Activated naive CD4-positive, alpha-beta T cell treated with anti-CD3 and anti-CD28 coated beads, Interleukin-2, amount 50 U/mL, for 72 hours (primary cell): ENCODE measurements at regions not wholly inside any gene's neighbourhood (a gene's known extent, or its start where the extent isn't known, plus 50 kb on each side); places are given as distances from the start of the nearest gene placed in this dataset.

Experiments
- ATAC-seq, 2 donors: fragments of 150-1000 bp; cut with Tn5 transposase; 2 replicates each; pipeline ENCODE4 v1.10.0; 2021; ENCODE audit warnings: mild to moderate bottlenecking in 2 of 2, moderate library complexity in 2 of 2
- DNase-seq, 2 donors: peaks; one replicate each; pipeline ENCODE4 v3.0.0; 2021 to 2022; ENCODE audit warnings: low spot score in 2 of 2
- H3K27ac Mint-ChIP-seq, 2 donors: one replicate each; pipeline ENCODE4 v1.8.0; 2022; ENCODE audit warnings: mild to moderate bottlenecking in 2 of 2, mixed read lengths in 2 of 2
- H3K36me3 Mint-ChIP-seq, 2 donors: one replicate each; pipeline ENCODE4 v1.8.0; 2022; ENCODE audit warnings: mixed read lengths in 2 of 2
- H3K9me3 Mint-ChIP-seq, 2 donors: one replicate each; pipeline ENCODE4 v1.8.0; 2022; ENCODE audit warnings: mixed read lengths in 2 of 2

DNA sequence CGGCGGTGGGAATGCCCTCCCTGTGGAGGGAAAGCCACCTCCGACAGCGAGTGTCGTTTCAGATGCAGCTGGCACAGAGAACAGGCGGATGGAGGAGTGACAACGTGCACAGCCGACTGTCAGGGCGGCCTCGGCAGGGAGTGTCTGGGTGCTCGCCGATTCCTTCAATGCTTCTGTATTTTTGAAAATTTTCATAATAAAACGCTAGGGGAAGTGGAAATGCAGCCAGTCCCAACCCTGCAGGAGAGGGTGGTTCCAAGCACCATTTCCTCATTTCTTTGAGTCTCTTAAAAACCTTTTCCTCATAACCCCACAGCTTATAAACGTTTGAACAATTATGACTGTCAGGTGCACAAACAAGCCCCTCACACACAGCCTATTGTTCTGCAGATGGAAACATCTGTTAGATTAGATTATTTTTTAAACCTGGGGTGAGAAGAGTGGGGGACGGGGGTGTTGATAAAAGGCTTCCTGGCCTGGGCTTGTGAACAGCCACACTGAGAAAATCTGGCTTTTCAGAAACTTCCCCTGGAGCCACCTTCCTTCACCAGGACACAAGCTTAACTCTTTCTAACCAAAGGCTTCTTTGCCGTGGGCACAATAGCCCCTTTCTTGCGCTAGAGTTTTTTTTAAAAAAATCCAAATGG lies 228.9 kb downstream of the ANKRD60 start:
- Mint-ChIP-seq H3K36me3 (no peaks in the 10 kb centered on the region), H3K27ac (no peak overlapping the region), H3K9me3 (no peaks in the 10 kb centered on the region)
- DNase-seq = no peak
- ATAC-seq = no peak

- DNase-seq (no peak), ATAC-seq (no peak)
- Mint-ChIP-seq H3K36me3 (no peaks in the 10 kb centered on the region), H3K27ac (no peak overlapping the region), H3K9me3 (no peaks in the 10 kb centered on the region)
Measured at GRCh38 chr20:57998981-57999464, 229.4 kb downstream of the ANKRD60 start.

DNA sequence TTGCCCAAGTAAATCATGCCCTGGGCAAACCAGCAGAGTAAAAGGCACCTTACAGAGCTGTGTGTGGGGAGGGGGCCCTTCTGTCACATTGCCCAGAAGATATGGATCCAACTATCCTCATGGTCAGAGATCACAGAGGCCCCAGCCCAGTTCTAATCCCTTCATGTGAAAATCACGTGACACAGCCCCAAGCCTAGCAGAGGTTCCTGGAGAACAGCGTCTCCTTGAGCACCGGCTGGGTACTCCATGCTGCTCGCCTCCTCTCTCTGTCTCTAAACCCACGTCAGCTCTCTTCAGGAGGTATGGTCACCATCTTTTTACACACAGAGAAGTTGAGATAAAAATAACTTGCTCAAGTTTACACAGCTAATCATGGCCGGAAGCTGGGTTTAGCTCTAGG lies 230.2 kb downstream of the ANKRD60 start:
- no peaks in the 10 kb centered on the region for H3K36me3 Mint-ChIP-seq
- H3K27ac Mint-ChIP-seq = no peak overlapping the region
- DNase-seq (no peak), ATAC-seq (no peak)
- H3K9me3 Mint-ChIP-seq = no peaks in the 10 kb centered on the region

GRCh38 chr20:57996936-57997890 lies 231.2 kb downstream of the ANKRD60 start:
- no peaks in the 10 kb centered on the region for H3K9me3 Mint-ChIP-seq
- no peaks in the 10 kb centered on the region for H3K36me3 Mint-ChIP-seq
- H3K27ac Mint-ChIP-seq = no peak overlapping the region
- peak; percentile 50 to 55 for ATAC-seq
- DNase-seq = no peak

DNA sequence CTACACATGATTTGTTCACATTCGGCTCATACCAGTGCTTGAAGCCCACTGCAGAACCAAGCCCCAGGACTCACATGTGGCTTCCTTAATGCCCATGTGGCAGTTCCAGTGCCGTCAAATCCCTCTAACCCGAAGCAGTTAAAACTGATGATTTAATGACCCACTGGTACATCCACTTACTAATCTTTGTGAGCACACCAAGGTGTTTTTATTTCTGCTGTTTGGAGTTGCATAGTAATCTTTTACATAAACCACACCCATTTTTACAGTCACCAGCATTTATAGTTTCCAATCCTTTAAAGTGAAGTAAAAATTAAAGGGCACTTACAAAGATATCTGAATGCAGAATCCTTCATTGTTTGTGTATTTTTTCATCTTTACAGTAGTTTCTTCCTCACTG lies 232.0 kb downstream of the ANKRD60 start:
- no peaks in the 10 kb centered on the region for H3K36me3 Mint-ChIP-seq
- DNase-seq (no peak), ATAC-seq (no peak)
- no peaks in the 10 kb centered on the region for H3K9me3 Mint-ChIP-seq
- H3K27ac Mint-ChIP-seq = no peak overlapping the region

DNA sequence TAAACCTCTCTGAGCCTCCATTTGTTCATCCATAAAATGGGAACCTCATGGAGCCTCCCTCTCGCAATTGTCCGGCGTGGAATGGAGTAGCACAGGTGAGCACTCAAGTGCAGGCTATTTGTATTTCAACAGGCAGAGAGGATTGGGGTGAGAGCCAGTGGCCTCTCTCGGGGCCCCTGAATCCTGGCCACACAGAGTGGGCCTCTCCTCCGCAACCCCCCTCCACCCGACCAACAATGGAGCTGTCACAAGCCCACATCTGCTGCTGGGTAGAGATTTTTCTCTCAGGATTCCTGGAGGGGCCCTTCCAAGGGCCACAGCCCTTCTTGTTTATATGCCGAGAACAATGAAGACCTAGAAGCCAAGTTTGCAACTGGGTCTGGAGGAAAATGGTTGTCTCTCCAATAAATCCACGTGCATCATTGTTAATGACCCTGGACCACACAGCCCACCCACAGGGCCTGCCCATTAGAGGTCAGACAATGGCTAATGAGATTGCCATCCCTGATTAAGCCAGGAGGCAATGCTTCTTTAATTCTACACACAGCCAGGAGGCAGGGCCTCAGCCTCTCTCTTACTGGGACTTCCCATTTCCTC lies 233.0 kb downstream of the ANKRD60 start:
- no peak overlapping the region for H3K27ac Mint-ChIP-seq
- no peak for ATAC-seq

GRCh38 chr20:57993716-57994431 lies 234.6 kb downstream of the ANKRD60 start:
- H3K36me3 Mint-ChIP-seq = no peaks in the 10 kb centered on the region
- DNase-seq = no peak
- no peak for ATAC-seq
- H3K27ac Mint-ChIP-seq = no peak overlapping the region
- H3K9me3 Mint-ChIP-seq = no peaks in the 10 kb centered on the region

More for the DNA sequence above, 233.0 kb downstream of the ANKRD60 start:
- Mint-ChIP-seq H3K36me3 (no peaks in the 10 kb centered on the region), H3K9me3 (no peaks in the 10 kb centered on the region)
- DNase-seq = no peak

DNA sequence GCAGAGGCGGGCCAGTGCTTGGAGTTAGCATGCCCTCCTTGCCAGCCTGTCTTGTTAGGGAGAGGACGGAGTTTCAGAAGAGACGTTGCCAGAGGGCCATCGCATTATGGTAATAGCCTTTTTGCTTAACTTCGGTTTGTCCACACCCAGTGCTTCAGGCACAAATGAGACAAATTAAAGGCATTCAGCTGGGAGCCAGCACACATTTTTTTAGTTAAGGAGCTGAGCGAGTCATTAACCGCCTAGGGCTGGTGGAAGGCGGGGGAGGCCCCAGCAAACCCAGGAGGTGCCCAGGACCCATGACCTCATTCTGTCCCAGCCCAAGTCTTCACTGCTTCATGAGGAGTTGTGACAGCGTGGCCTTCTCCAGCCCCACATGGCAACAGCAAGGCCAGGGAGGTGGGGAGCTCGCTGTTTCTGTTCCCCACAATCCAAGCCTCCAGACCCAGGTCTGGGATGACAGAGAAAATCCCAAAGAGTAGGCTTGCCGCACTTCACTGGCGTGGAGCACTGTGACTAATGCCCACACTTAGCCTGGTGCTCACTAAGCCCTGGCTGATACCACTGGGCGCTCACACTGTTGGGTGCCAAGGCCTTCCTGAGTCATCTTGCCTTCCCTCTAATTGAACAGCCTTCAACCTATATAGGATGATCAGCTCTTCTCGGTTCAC lies 237.1 kb downstream of the ANKRD60 start:
- H3K9me3 Mint-ChIP-seq = no peaks in the 10 kb centered on the region
- peak overlapping the region in 1 of 2 donors; percentile 50 for H3K27ac Mint-ChIP-seq
- no peak for DNase-seq
- no peaks in the 10 kb centered on the region for H3K36me3 Mint-ChIP-seq
- peak; percentile 34 to 88 for ATAC-seq

- no peaks in the 10 kb centered on the region for H3K9me3 Mint-ChIP-seq
- H3K27ac Mint-ChIP-seq = no peak overlapping the region
- DNase-seq (no peak), ATAC-seq (no peak)
- H3K36me3 Mint-ChIP-seq = no peaks in the 10 kb centered on the region
Measured at GRCh38 chr20:57990396-57990987, 238.0 kb downstream of the ANKRD60 start.

DNA sequence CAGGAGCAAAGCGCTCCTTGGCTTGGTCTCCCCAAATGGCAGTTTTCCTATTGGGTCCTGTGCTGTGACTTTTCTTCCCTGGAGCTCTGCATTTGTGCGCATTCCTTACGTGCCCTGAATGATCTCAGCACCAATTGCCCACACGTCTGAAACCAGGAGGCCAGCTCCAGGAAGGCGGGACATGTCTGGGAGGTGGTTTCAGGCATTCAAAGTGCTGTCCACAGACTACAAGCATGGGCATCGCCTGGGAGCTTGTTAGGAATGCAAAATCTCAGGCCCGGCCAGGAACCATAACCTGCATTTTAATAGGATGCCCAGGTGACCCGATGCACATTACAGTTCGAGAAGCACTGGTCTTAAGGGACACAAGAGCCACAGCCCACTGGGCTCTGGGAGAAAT lies 239.6 kb downstream of the ANKRD60 start:
- no peaks in the 10 kb centered on the region for H3K36me3 Mint-ChIP-seq
- ATAC-seq = no peak
- DNase-seq = no peak
- no peaks in the 10 kb centered on the region for H3K9me3 Mint-ChIP-seq
- no peak overlapping the region for H3K27ac Mint-ChIP-seq

GRCh38 chr20:57988422-57988821 lies 240.0 kb downstream of the ANKRD60 start:
- no peak overlapping the region for H3K27ac Mint-ChIP-seq
- ATAC-seq = no peak

GRCh38 chr20:57987659-57988058 lies 240.8 kb downstream of the ANKRD60 start:
- H3K27ac Mint-ChIP-seq = no peak overlapping the region
- no peaks in the 10 kb centered on the region for H3K36me3 Mint-ChIP-seq
- ATAC-seq (no peak), DNase-seq (no peak)
- H3K9me3 Mint-ChIP-seq = no peaks in the 10 kb centered on the region

More at GRCh38 chr20:57988422-57988821, 240.0 kb downstream of the ANKRD60 start:
- DNase-seq = no peak
- Mint-ChIP-seq H3K9me3 (no peaks in the 10 kb centered on the region), H3K36me3 (no peaks in the 10 kb centered on the region)

- no peak for ATAC-seq
- Mint-ChIP-seq H3K9me3 (no peaks in the 10 kb centered on the region), H3K36me3 (no peaks in the 10 kb centered on the region), H3K27ac (no peak overlapping the region)
- DNase-seq = no peak
Measured at GRCh38 chr20:57986666-57987065, 241.8 kb downstream of the ANKRD60 start.

- no peak for ATAC-seq
- DNase-seq = no peak
- no peaks in the 10 kb centered on the region for H3K36me3 Mint-ChIP-seq
- no peak overlapping the region for H3K27ac Mint-ChIP-seq
- H3K9me3 Mint-ChIP-seq = no peaks in the 10 kb centered on the region
Measured at GRCh38 chr20:57985278-57985677, 243.2 kb downstream of the ANKRD60 start.

DNA sequence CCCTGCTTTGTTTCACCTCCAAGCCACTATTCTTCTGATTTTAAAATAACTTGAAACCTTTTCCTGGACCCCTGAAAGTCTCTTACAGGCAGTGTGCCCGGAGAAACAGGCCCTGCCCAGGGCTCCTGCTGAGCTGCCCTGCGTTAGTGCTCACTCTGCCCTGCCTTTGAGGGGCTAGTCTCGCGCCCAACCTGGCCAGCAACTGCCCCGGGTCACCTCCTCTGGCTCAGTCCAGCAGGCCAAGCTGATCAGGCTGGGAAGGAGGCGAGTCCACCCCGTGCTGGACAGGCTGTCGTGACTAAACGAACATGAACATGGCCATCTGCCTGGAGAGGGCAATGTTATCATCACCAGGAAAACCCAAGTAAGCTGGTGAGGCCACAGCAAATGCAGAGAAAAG lies 245.4 kb downstream of the ANKRD60 start:
- DNase-seq (no peak), ATAC-seq (no peak)
- H3K27ac Mint-ChIP-seq = no peak overlapping the region
- no peaks in the 10 kb centered on the region for H3K36me3 Mint-ChIP-seq
- no peaks in the 10 kb centered on the region for H3K9me3 Mint-ChIP-seq

DNA sequence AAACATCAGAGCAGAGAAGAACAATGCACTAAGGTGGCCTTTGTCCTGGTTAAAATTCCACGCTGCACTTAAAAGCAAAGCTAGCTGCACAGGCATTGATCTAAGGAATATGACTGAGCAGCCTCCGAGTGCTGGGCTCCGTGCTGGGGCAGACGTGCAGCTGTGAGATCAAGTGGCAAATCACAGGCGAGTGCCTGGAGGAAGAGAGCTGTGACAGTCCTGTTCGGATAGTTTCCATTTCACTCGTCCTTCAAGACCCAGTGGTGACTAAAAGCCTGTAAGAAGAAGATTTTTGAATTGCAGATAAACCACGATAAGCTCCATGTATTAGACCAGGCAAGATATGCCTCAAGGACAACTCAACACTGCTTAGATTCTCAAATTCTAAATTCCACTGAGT lies 247.9 kb downstream of the ANKRD60 start:
- H3K36me3 Mint-ChIP-seq = no peaks in the 10 kb centered on the region
- ATAC-seq = no peak
- H3K27ac Mint-ChIP-seq = no peak overlapping the region

More for the DNA sequence above, 247.9 kb downstream of the ANKRD60 start:
- H3K9me3 Mint-ChIP-seq = no peaks in the 10 kb centered on the region
- DNase-seq = no peak
